Neuronal stem cell (in vitro differentiated cells): ENCODE measurements at regions not wholly inside any gene's neighbourhood (a gene's known extent, or its start where the extent isn't known, plus 50 kb on each side); places are given as distances from the start of the nearest gene placed in this dataset.

Source experiments
- DNase-seq: peaks from one replicate; pipeline ENCODE4 v3.0.0-alpha.2; 2013; ENCODE audit warnings: low spot score
- H2AFZ ChIP-seq: one replicate; pipeline ENCODE4 v1.6.1; 2013; ENCODE audit warnings: mild to moderate bottlenecking, low read length, inconsistent platforms
- H2AK5ac ChIP-seq: 2 replicates; pipeline ENCODE4 v1.6.1; 2013; ENCODE audit warnings: low read depth, mild to moderate bottlenecking, inconsistent platforms, low read length, moderate library complexity, mixed read lengths
- H2BK120ac ChIP-seq: 2 replicates; pipeline ENCODE4 v1.6.1; 2013; ENCODE audit warnings: low read depth, mild to moderate bottlenecking, inconsistent platforms, low read length, moderate library complexity, mixed read lengths
- H2BK12ac ChIP-seq: one replicate; pipeline ENCODE4 v1.6.1; 2013; ENCODE audit warnings: low read length, inconsistent platforms
- H2BK15ac ChIP-seq: 2 replicates; pipeline ENCODE4 v1.6.1; 2013; ENCODE audit warnings: mild to moderate bottlenecking, low read length, inconsistent platforms, mixed read lengths
- H2BK5ac ChIP-seq: one replicate; pipeline ENCODE4 v1.6.1; 2013; ENCODE audit warnings: inconsistent platforms, mild to moderate bottlenecking, low read length, moderate library complexity
- H3K14ac ChIP-seq: one replicate; pipeline ENCODE4 v1.6.1; 2013; ENCODE audit warnings: low read length, inconsistent platforms
- H3K18ac ChIP-seq: 2 replicates; pipeline ENCODE4 v1.6.1; 2013; ENCODE audit warnings: low read length, inconsistent platforms
- H3K23ac ChIP-seq: 2 replicates; pipeline ENCODE4 v1.6.1; 2013; ENCODE audit warnings: low read depth, mild to moderate bottlenecking, mixed read lengths, low read length, inconsistent platforms; ENCODE audit not compliant: poor library complexity
- H3K27ac ChIP-seq: replicated peaks from 3 replicates; pipeline ENCODE4 v1.5.1; 2013; ENCODE audit warnings: low read length, inconsistent platforms
- H3K27me3 ChIP-seq, 3 experiments: 2 replicates each; pipeline ENCODE4 v1.6.1; 2013; ENCODE audit warnings: low read length in 3 of 3, mild to moderate bottlenecking in 2 of 3, inconsistent platforms in 1 of 3, low read depth in 1 of 3, mixed read lengths in 1 of 3, moderate library complexity in 1 of 3; ENCODE audit not compliant: control insufficient read depth in 3 of 3, insufficient read depth in 3 of 3
- H3K36me3 ChIP-seq, 2 donors: replicated peaks in 1 of 2; 2 replicates each; pipeline ENCODE4 v1.6.1; 2013; ENCODE audit warnings: low read length in 2 of 2; ENCODE audit not compliant: control insufficient read depth in 2 of 2, insufficient read depth in 2 of 2
- H3K4ac ChIP-seq: 2 replicates; pipeline ENCODE4 v1.6.1; 2013; ENCODE audit warnings: inconsistent platforms, mild to moderate bottlenecking, low read length, moderate library complexity
- H3K4me1 ChIP-seq, 2 donors: 1 replicate in 1 of 2; 2 replicates in 1 of 2; pipeline ENCODE4 v1.6.1; 2013; ENCODE audit warnings: low read length in 2 of 2, low read depth in 1 of 2; ENCODE audit not compliant: control insufficient read depth in 2 of 2, insufficient read depth in 1 of 2
- H3K4me2 ChIP-seq: one replicate; pipeline ENCODE4 v1.6.1; 2013; ENCODE audit warnings: mild to moderate bottlenecking, low read length, inconsistent platforms; ENCODE audit not compliant: insufficient read depth, poor library complexity, severe bottlenecking
- H3K4me3 ChIP-seq, 2 donors: 2 replicates each; pipeline ENCODE4 v1.5.1; 2013; ENCODE audit warnings: low read length in 2 of 2, mild to moderate bottlenecking in 2 of 2, inconsistent platforms in 1 of 2, moderate library complexity in 1 of 2
- H3K79me1 ChIP-seq: one replicate; pipeline ENCODE4 v1.6.1; 2013; ENCODE audit warnings: low read depth, mild to moderate bottlenecking, inconsistent platforms, low read length, moderate library complexity
- H3K9ac ChIP-seq: one replicate; pipeline ENCODE4 v1.6.1; 2013; ENCODE audit warnings: mild to moderate bottlenecking, low read depth, low read length, inconsistent platforms; ENCODE audit not compliant: poor library complexity
- H3K9me3 ChIP-seq, 2 donors: replicated peaks in 1 of 2; 2 replicates each; pipeline versions ENCODE3 to v1.6.1; 2013; ENCODE audit warnings: low read length in 2 of 2, mild to moderate bottlenecking in 2 of 2, inconsistent platforms in 1 of 2, low read depth in 1 of 2, mixed read lengths in 1 of 2, moderate library complexity in 1 of 2; ENCODE audit not compliant: control insufficient read depth in 2 of 2, insufficient read depth in 1 of 2
- H4K8ac ChIP-seq: one replicate; pipeline ENCODE4 v1.6.1; 2013; ENCODE audit warnings: low read depth, mild to moderate bottlenecking, inconsistent platforms, low read length, moderate library complexity
- H4K91ac ChIP-seq: one replicate; pipeline ENCODE4 v1.6.1; 2013; ENCODE audit warnings: low read length, low read depth, mild to moderate bottlenecking, inconsistent platforms; ENCODE audit not compliant: poor library complexity
- WGBS, 2 donors: extraction: QIAGEN DNeasy Blood & Tissue Kit; methylation state at CpG; one replicate each; pipeline ENCODE4 v1.1.7; 2013; ENCODE audit warnings: missing lambda C conversion rate in 2 of 2, mixed read lengths in 1 of 2; ENCODE audit not compliant: insufficient read length in 2 of 2, insufficient replicate concordance in 1 of 2; ENCODE audit errors: extremely low coverage in 2 of 2; 5-methylcytosine and 5-hydroxymethylcytosine counted together

- no peak overlapping the region for H2AK5ac ChIP-seq
- no peaks in the 10 kb centered on the region for H3K36me3 ChIP-seq
- H3K18ac ChIP-seq, result no peak overlapping the region
- no peak overlapping the region for H3K4me3 ChIP-seq
- no peaks in the 10 kb centered on the region for H3K27me3 ChIP-seq
- H2BK12ac ChIP-seq, result no peak overlapping the region
- peaks cover 0 to 3% of the 10 kb centered on the region in 2 donors for H3K9me3 ChIP-seq
- no peak for DNase-seq
- no peak overlapping the region for H3K23ac ChIP-seq
- no peak overlapping the region for H3K14ac ChIP-seq
- no peak overlapping the region for H2BK15ac ChIP-seq
- H2AFZ ChIP-seq, result no peak overlapping the region
- H3K9ac ChIP-seq, result no peak overlapping the region
- H3K4me1 ChIP-seq, result no peaks in the 10 kb centered on the region
- no peaks in the 10 kb centered on the region for H3K79me1 ChIP-seq
- no peak overlapping the region for H3K4me2 ChIP-seq
- no CpG with 5 or more reads among the region's 3 CpGs for WGBS, 2 donors
- no peak overlapping the region for H2BK5ac ChIP-seq
- H2BK120ac ChIP-seq, result no peak overlapping the region
- H3K4ac ChIP-seq, result no peak overlapping the region
- H4K91ac ChIP-seq, result no peak overlapping the region
- no peak overlapping the region for H4K8ac ChIP-seq
- H3K27ac ChIP-seq, result no peak overlapping the region
These were observed 656.2 kb upstream of the PTPRD start for GRCh38 chr9:11269036-11269435.

- H3K14ac ChIP-seq, result no peak overlapping the region
- no peak for DNase-seq
- no peak overlapping the region for H3K27ac ChIP-seq
- H2BK12ac ChIP-seq, result no peak overlapping the region
- no peak overlapping the region for H4K8ac ChIP-seq
- H4K91ac ChIP-seq, result no peak overlapping the region
- WGBS, 2 donors, result no CpG with 5 or more reads among the region's 11 CpGs
- no peak overlapping the region for H3K4me2 ChIP-seq
- no peak overlapping the region for H2BK120ac ChIP-seq
- no peak overlapping the region for H2AK5ac ChIP-seq
- H3K79me1 ChIP-seq, result no peaks in the 10 kb centered on the region
- peak overlapping the region; percentile 61 for H2AFZ ChIP-seq
- H3K27me3 ChIP-seq, result no peaks in the 10 kb centered on the region
- H3K18ac ChIP-seq, result no peak overlapping the region
- no peak overlapping the region for H3K23ac ChIP-seq
- no peaks in the 10 kb centered on the region for H3K36me3 ChIP-seq
- no peaks in the 10 kb centered on the region for H3K9me3 ChIP-seq
- no peaks in the 10 kb centered on the region for H3K4me1 ChIP-seq
- no peak overlapping the region for H3K4ac ChIP-seq
- no peak overlapping the region for H3K9ac ChIP-seq
- H3K4me3 ChIP-seq, result no peak overlapping the region
- H2BK15ac ChIP-seq, result no peak overlapping the region
- no peak overlapping the region for H2BK5ac ChIP-seq
These were observed 662.4 kb upstream of the PTPRD start for GRCh38 chr9:11275158-11275695.

- no peak for DNase-seq
- Histone ChIP-seq H3K14ac (no peak overlapping the region), H3K27me3 (no peaks in the 10 kb centered on the region), H2AFZ (peak overlapping the region; percentile 21), H3K4me2 (no peak overlapping the region), H2AK5ac (no peak overlapping the region), H3K27ac (no peak overlapping the region), H3K18ac (no peak overlapping the region), H3K23ac (no peak overlapping the region), H2BK12ac (no peak overlapping the region), H3K36me3 (no peaks in the 10 kb centered on the region), H2BK5ac (no peak overlapping the region), H3K9me3 (no peaks in the 10 kb centered on the region), H3K4ac (no peak overlapping the region), H3K4me3 (no peak overlapping the region), H4K8ac (no peak overlapping the region), H3K4me1 (no peaks in the 10 kb centered on the region), H2BK120ac (no peak overlapping the region), H3K9ac (no peak overlapping the region), H4K91ac (no peak overlapping the region), H2BK15ac (no peak overlapping the region), H3K79me1 (no peaks in the 10 kb centered on the region)
- WGBS, 2 donors, result no CpG with 5 or more reads among the region's 2 CpGs
These were observed 700.2 kb upstream of the PTPRD start for GRCh38 chr9:11312966-11313365.

DNA sequence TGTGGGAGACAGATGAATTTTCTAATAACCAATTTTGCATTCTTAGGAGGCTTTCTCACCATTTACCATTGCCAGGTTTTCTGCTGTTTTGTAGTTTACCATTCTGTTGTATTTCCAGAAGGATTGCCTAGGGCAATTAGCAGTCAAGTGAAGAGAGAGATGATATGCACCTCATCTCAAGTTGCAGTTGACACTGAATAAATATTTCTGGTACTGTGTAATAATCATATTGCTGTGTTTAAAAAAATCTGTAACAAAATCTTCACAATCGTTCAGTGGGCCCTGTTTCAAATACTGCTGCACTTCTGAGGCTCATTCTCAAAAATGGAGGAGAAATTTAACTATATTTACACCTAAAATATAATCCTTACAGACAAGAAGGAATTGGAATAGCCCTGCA lies 706.1 kb upstream of the PTPRD start:
- Histone ChIP-seq H3K9me3 (no peaks in the 10 kb centered on the region), H3K36me3 (no peaks in the 10 kb centered on the region), H3K27me3 (no peaks in the 10 kb centered on the region), H2AFZ (no peak overlapping the region), H2BK120ac (no peak overlapping the region), H3K18ac (no peak overlapping the region), H3K4me1 (no peaks in the 10 kb centered on the region), H2BK15ac (no peak overlapping the region), H3K79me1 (no peaks in the 10 kb centered on the region), H2BK12ac (no peak overlapping the region), H3K14ac (no peak overlapping the region), H4K91ac (no peak overlapping the region), H3K27ac (no peak overlapping the region), H3K4me2 (no peak overlapping the region), H2AK5ac (no peak overlapping the region), H4K8ac (no peak overlapping the region), H2BK5ac (no peak overlapping the region), H3K4me3 (no peak overlapping the region), H3K23ac (no peak overlapping the region), H3K4ac (no peak overlapping the region), H3K9ac (no peak overlapping the region)
- no peak for DNase-seq
- no CpG with 5 or more reads among the region's 1 CpG for WGBS, 2 donors
